ENCODE measurements at regions not wholly inside any gene's neighbourhood (a gene's known extent, or its start where the extent isn't known, plus 50 kb on each side); places are given as distances from the start of the nearest gene placed in this dataset.

- no peaks in the 10 kb centered on the region for H3K36me3 ChIP-seq (ENCODE audit: control insufficient read depth, insufficient read depth, low read length)
Measured at GRCh38 chr2:236940916-236941520, 144.7 kb upstream of the COPS8 start.

GRCh38 chr2:236941551-236941950 lies 144.1 kb upstream of the COPS8 start:
- Histone ChIP-seq H3K4me1 (ENCODE audit: control insufficient read depth, extremely low read depth, insufficient read depth, low read length) (no peaks in the 10 kb centered on the region), H4K20me1 (ENCODE audit: control insufficient read depth, extremely low read depth, insufficient read depth, low read length) (no peaks in the 10 kb centered on the region), H3K36me3 (ENCODE audit: control insufficient read depth, insufficient read depth, low read length) (no peaks in the 10 kb centered on the region), H3K4me2 (ENCODE audit: extremely low read depth, insufficient read depth, low read length) (no peak overlapping the region), H3K9me3 (ENCODE audit: control insufficient read depth, insufficient read depth, low read depth, low read length) (no peaks in the 10 kb centered on the region), H3K27me3 (ENCODE audit: control insufficient read depth, insufficient read depth, low read length) (no peaks in the 10 kb centered on the region), H2AFZ (ENCODE audit: low read length) (no peak overlapping the region), H3K27ac (ENCODE audit: insufficient read depth, low read length) (no peak overlapping the region), H3K4me3 (replicated peaks in 1 of 4; ENCODE audit: control extremely low read depth in 1 of 4, insufficient read depth in 1 of 4, low read depth in 3 of 4, low read length in 4 of 4) (no peak overlapping the region), H3K79me2 (ENCODE audit: control insufficient read depth, insufficient read depth, low read length) (no peaks in the 10 kb centered on the region), H3K9ac (ENCODE audit: insufficient read depth, low read length) (no peak overlapping the region)
- no peak for DNase-seq (ENCODE audit: low read depth in 2 of 2)
- no peak for TF ChIP-seq CTCF (conservative IDR thresholded peaks at IDR 0.05 in 1 of 2, IDR thresholded peaks at IDR 0.05 in 1 of 2; ENCODE audit: low read depth in 1 of 2, low read length in 2 of 2)
- no peak for TF ChIP-seq EZH2 (IDR thresholded peaks at IDR 0.05; ENCODE audit: low read length, missing control alignments)

More at GRCh38 chr2:236940916-236941520, 144.7 kb upstream of the COPS8 start:
- Histone ChIP-seq H3K4me1 (ENCODE audit: control insufficient read depth, extremely low read depth, insufficient read depth, low read length) (no peaks in the 10 kb centered on the region), H3K27ac (ENCODE audit: insufficient read depth, low read length) (no peak overlapping the region), H4K20me1 (ENCODE audit: control insufficient read depth, extremely low read depth, insufficient read depth, low read length) (no peaks in the 10 kb centered on the region), H3K27me3 (ENCODE audit: control insufficient read depth, insufficient read depth, low read length) (no peaks in the 10 kb centered on the region), H2AFZ (ENCODE audit: low read length) (no peak overlapping the region), H3K79me2 (ENCODE audit: control insufficient read depth, insufficient read depth, low read length) (no peaks in the 10 kb centered on the region), H3K9ac (ENCODE audit: insufficient read depth, low read length) (no peak overlapping the region), H3K4me2 (ENCODE audit: extremely low read depth, insufficient read depth, low read length) (no peak overlapping the region), H3K9me3 (ENCODE audit: control insufficient read depth, insufficient read depth, low read depth, low read length) (no peaks in the 10 kb centered on the region), H3K4me3 (replicated peaks in 1 of 4; ENCODE audit: control extremely low read depth in 1 of 4, insufficient read depth in 1 of 4, low read depth in 3 of 4, low read length in 4 of 4) (no peak overlapping the region)
- no peak for DNase-seq (ENCODE audit: low read depth in 2 of 2)
- TF ChIP-seq EZH2 (IDR thresholded peaks at IDR 0.05; ENCODE audit: low read length, missing control alignments): no peak
- no peak for TF ChIP-seq CTCF (conservative IDR thresholded peaks at IDR 0.05 in 1 of 2, IDR thresholded peaks at IDR 0.05 in 1 of 2; ENCODE audit: low read depth in 1 of 2, low read length in 2 of 2)

GRCh38 chr2:236942554-236942953 lies 143.1 kb upstream of the COPS8 start:
- H4K20me1 ChIP-seq (ENCODE audit: control insufficient read depth, extremely low read depth, insufficient read depth, low read length): no peaks in the 10 kb centered on the region
- no peak overlapping the region for H3K4me2 ChIP-seq (ENCODE audit: extremely low read depth, insufficient read depth, low read length)
- no peaks in the 10 kb centered on the region for H3K79me2 ChIP-seq (ENCODE audit: control insufficient read depth, insufficient read depth, low read length)
- no peaks in the 10 kb centered on the region for H3K27me3 ChIP-seq (ENCODE audit: control insufficient read depth, insufficient read depth, low read length)
- H3K9ac ChIP-seq (ENCODE audit: insufficient read depth, low read length): no peak overlapping the region
- H2AFZ ChIP-seq (ENCODE audit: low read length): no peak overlapping the region
- TF ChIP-seq CTCF (conservative IDR thresholded peaks at IDR 0.05 in 1 of 2, IDR thresholded peaks at IDR 0.05 in 1 of 2; ENCODE audit: low read depth in 1 of 2, low read length in 2 of 2) (no peak), EZH2 (IDR thresholded peaks at IDR 0.05; ENCODE audit: low read length, missing control alignments) (no peak)
- no peaks in the 10 kb centered on the region for H3K4me1 ChIP-seq (ENCODE audit: control insufficient read depth, extremely low read depth, insufficient read depth, low read length)
- H3K36me3 ChIP-seq (ENCODE audit: control insufficient read depth, insufficient read depth, low read length): no peaks in the 10 kb centered on the region
- no peak overlapping the region for H3K4me3 ChIP-seq (replicated peaks in 1 of 4; ENCODE audit: control extremely low read depth in 1 of 4, insufficient read depth in 1 of 4, low read depth in 3 of 4, low read length in 4 of 4)
- no peaks in the 10 kb centered on the region for H3K9me3 ChIP-seq (ENCODE audit: control insufficient read depth, insufficient read depth, low read depth, low read length)
- DNase-seq (ENCODE audit: low read depth in 2 of 2): no peak
- no peak overlapping the region for H3K27ac ChIP-seq (ENCODE audit: insufficient read depth, low read length)

Measured in fibroblast of lung (primary cell).